ENCODE measurements at regions not wholly inside any gene's neighbourhood (a gene's known extent, or its start where the extent isn't known, plus 50 kb on each side); places are given as distances from the start of the nearest gene placed in this dataset.
A peak's percentile ranks its signal among the peaks of the same experiment; 100 is the strongest.
"Not testable (repeated sequence)": the region's sequence is repeated elsewhere in the genome, so short reads cannot be mapped to it uniquely, and the experiment has no call there.

DNA sequence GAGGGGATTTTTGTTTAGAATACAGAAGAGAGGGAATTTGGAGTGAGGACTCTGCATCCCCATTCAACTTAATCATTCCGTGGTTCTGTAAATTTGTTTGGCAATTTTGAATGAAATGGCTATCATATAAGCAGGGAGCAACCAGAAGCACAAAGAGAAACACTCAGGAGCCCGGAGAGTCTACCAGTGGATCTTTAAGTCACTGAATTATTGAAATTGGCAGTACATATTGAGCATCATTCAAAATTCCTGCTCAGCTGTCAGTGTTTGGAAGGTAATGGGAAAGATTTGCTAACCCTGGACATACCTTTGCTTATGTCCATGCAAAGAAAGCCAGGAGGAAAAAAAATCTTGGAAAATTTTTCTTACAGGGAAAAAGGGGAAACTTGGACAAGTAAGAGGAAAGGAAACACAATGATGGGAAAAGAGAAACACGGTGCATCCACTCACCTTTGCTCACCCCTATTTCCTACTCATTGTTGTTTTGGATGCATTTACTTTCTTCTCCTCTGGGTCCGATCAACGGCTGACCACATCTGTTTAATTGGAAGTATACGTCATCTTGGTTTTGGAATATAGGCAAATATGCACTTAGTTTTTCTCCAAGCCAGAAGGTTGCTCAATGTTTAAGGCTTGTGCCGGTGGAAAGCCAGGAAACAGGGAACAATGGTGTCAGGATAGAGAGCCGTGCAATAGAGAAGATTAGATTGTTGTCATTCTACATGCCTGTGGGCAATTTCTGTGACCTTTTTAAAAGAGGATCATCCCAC, 243.0 kb upstream of the LYPLAL1 start:
- no peaks in the 10 kb centered on the region for H3K27me3 Mint-ChIP-seq (ENCODE audit: unreplicated experiment)
- intact Hi-C loops (cut with micrococcal nuclease; ENCODE audit: unreplicated experiment), result no loop called here
- TF ChIP-seq, protein P1, sequence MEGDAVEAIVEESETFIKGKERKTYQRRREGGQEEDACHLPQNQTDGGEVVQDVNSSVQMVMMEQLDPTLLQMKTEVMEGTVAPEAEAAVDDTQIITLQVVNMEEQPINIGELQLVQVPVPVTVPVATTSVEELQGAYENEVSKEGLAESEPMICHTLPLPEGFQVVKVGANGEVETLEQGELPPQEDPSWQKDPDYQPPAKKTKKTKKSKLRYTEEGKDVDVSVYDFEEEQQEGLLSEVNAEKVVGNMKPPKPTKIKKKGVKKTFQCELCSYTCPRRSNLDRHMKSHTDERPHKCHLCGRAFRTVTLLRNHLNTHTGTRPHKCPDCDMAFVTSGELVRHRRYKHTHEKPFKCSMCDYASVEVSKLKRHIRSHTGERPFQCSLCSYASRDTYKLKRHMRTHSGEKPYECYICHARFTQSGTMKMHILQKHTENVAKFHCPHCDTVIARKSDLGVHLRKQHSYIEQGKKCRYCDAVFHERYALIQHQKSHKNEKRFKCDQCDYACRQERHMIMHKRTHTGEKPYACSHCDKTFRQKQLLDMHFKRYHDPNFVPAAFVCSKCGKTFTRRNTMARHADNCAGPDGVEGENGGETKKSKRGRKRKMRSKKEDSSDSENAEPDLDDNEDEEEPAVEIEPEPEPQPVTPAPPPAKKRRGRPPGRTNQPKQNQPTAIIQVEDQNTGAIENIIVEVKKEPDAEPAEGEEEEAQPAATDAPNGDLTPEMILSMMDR (IDR thresholded peaks at IDR 0.05; ENCODE audit: unreplicated experiment), result no peak
- no peak overlapping the region for H3K4me3 Mint-ChIP-seq (ENCODE audit: low read depth, unreplicated experiment)
- H3K36me3 Mint-ChIP-seq (ENCODE audit: insufficient read depth, unreplicated experiment), result no peaks in the 10 kb centered on the region
- no peaks in the 10 kb centered on the region for H3K9me3 Mint-ChIP-seq (ENCODE audit: low read depth, unreplicated experiment)
- no TSS peak for BruUV-seq (replicated peaks)
- H3K27ac Mint-ChIP-seq (ENCODE audit: unreplicated experiment), result no peak overlapping the region
- no peak for DNase-seq
- CTCF ChIA-PET, result no interaction called here
- peaks cover 17% of the 10 kb centered on the region for H3K4me1 Mint-ChIP-seq (ENCODE audit: low read depth, unreplicated experiment)

DNA sequence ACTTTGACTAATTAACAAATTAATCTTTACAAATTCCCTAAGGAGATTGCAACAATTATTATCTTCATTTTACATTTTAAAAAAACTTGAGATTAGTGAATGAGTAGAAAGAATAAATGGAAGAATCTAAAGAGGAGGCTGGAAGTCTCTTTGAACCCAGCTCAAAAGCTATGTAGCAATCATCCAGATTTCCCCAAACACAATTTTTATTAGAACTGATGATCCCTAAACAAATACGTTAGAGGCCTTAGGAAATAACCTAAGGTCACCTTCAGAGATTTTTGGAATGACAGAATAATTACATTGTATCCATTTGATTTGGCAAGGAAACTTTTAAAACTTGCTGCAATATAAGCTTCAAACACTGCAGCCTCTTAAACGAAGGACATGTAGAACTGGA, 242.4 kb upstream of the LYPLAL1 start:
- H3K4me1 Mint-ChIP-seq (ENCODE audit: low read depth, unreplicated experiment), result peaks cover 17% of the 10 kb centered on the region
- no peak overlapping the region for H3K4me3 Mint-ChIP-seq (ENCODE audit: low read depth, unreplicated experiment)
- no TSS peak for BruUV-seq (replicated peaks)
- CTCF ChIA-PET, result no interaction called here
- H3K27me3 Mint-ChIP-seq (ENCODE audit: unreplicated experiment), result no peaks in the 10 kb centered on the region
- intact Hi-C loops (cut with micrococcal nuclease; ENCODE audit: unreplicated experiment), result no loop called here
- TF ChIP-seq, protein P1 (IDR thresholded peaks at IDR 0.05; ENCODE audit: unreplicated experiment), result no peak
- peaks cover 6% of the 10 kb centered on the region for H3K9me3 Mint-ChIP-seq (ENCODE audit: low read depth, unreplicated experiment)
- DNase-seq, result no peak
- H3K36me3 Mint-ChIP-seq (ENCODE audit: insufficient read depth, unreplicated experiment), result no peaks in the 10 kb centered on the region
- H3K27ac Mint-ChIP-seq (ENCODE audit: unreplicated experiment), result no peak overlapping the region

DNA sequence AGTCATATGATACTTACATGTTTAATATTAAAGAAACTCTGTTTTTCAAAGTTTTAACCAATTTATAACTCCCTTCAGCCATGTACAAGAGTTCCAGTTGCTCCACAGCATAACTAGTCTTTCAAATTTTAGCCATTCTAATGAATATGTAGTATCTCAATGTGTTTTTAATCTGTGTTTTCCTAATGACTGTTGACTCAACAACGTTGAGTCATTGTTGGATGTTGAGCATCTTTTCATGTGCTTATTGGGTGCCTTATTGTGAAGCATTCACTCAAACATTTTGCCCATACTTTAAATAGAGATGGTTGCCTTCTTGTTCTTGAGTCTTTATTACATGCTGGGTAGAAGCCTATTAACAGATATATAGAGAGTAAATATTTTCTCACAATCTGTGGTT, 240.2 kb upstream of the LYPLAL1 start:
- Mint-ChIP-seq H3K4me1 (ENCODE audit: low read depth, unreplicated experiment) (peaks cover 38% of the 10 kb centered on the region), H3K27me3 (ENCODE audit: unreplicated experiment) (no peaks in the 10 kb centered on the region), H3K9me3 (ENCODE audit: low read depth, unreplicated experiment) (peaks cover 7% of the 10 kb centered on the region), H3K27ac (ENCODE audit: unreplicated experiment) (no peak overlapping the region), H3K4me3 (ENCODE audit: low read depth, unreplicated experiment) (no peak overlapping the region), H3K36me3 (ENCODE audit: insufficient read depth, unreplicated experiment) (no peaks in the 10 kb centered on the region)
- BruUV-seq (replicated peaks), result no TSS peak
- no peak for DNase-seq
- intact Hi-C loops (cut with micrococcal nuclease; ENCODE audit: unreplicated experiment), result no loop called here
- TF ChIP-seq, protein P1 (IDR thresholded peaks at IDR 0.05; ENCODE audit: unreplicated experiment), result no peak
- CTCF ChIA-PET, result no interaction called here

DNA sequence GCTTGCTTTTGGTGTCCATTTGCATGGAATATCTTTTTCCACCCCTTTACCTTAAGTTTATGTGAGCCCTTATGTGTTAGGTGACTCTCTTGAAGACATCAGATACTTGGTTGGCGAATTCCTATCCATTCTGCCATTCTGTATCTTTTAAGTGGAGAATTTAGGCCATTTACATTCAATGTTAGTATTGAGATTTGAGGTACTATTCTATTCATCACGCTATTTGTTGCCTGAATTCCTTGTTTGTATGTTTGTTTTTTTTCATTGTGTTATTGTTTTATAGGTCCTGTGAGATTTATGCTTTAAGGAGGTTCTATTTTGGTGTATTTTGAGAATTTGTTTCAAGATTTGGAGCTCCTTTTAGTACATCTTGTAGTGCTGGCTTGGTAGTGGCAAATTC, 238.3 kb upstream of the LYPLAL1 start:
- BruUV-seq (replicated peaks); intact Hi-C loops (cut with micrococcal nuclease; ENCODE audit: unreplicated experiment); DNase-seq; H3K27me3 Mint-ChIP-seq (ENCODE audit: unreplicated experiment); H3K36me3 Mint-ChIP-seq (ENCODE audit: insufficient read depth, unreplicated experiment); H3K4me3 Mint-ChIP-seq (ENCODE audit: low read depth, unreplicated experiment): not testable (repeated sequence)
- Mint-ChIP-seq H3K27ac (ENCODE audit: unreplicated experiment) (peak overlapping the region; percentile 2), H3K9me3 (ENCODE audit: low read depth, unreplicated experiment) (peaks cover 13% of the 10 kb centered on the region), H3K4me1 (ENCODE audit: low read depth, unreplicated experiment) (peaks cover 39% of the 10 kb centered on the region)
- CTCF ChIA-PET, result interaction anchor here (0.6 to 1.2 kb wide), 2 partner anchors 10 to 555 kb away, joined by 3 read pairs; no protein-coding TSS in a partner anchor

DNA sequence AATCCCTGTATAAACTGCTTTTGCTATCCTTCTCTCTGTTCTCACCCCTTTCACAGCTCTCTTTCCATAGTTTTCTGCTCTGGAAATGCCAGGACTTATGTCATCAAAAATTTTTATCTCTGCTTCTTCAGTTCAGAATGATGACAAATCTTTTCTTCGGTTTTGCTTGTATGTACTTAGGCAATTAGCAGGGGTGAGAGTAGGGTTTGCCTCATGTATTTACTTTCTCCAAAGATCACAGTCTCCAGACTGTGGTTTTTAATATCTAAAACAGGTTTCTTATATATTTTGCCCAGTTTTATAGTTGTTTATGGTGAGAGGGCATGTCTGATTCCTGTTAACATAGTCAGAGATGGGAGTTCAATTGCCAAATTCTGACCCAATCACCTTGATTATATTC, 235.4 kb upstream of the LYPLAL1 start:
- Mint-ChIP-seq H3K27ac (ENCODE audit: unreplicated experiment) (peak overlapping the region; percentile 62), H3K4me1 (ENCODE audit: low read depth, unreplicated experiment) (peaks cover 33% of the 10 kb centered on the region), H3K9me3 (ENCODE audit: low read depth, unreplicated experiment) (peaks cover 18% of the 10 kb centered on the region), H3K27me3 (ENCODE audit: unreplicated experiment) (no peaks in the 10 kb centered on the region), H3K36me3 (ENCODE audit: insufficient read depth, unreplicated experiment) (no peaks in the 10 kb centered on the region), H3K4me3 (ENCODE audit: low read depth, unreplicated experiment) (no peak overlapping the region)
- TF ChIP-seq, protein P1 (IDR thresholded peaks at IDR 0.05; ENCODE audit: unreplicated experiment), result no peak
- CTCF ChIA-PET, result interaction anchor here (0.9 to 1.4 kb wide), 2 partner anchors 10 to 129 kb away, joined by 3 read pairs; no protein-coding TSS in a partner anchor
- DNase-seq, result no peak
- no TSS peak for BruUV-seq (replicated peaks)
- intact Hi-C loops (cut with micrococcal nuclease; ENCODE audit: unreplicated experiment), result no loop called here
